ENCODE measurements at regions not wholly inside any gene's neighbourhood (a gene's known extent, or its start where the extent isn't known, plus 50 kb on each side); places are given as distances from the start of the nearest gene placed in this dataset.

DNA sequence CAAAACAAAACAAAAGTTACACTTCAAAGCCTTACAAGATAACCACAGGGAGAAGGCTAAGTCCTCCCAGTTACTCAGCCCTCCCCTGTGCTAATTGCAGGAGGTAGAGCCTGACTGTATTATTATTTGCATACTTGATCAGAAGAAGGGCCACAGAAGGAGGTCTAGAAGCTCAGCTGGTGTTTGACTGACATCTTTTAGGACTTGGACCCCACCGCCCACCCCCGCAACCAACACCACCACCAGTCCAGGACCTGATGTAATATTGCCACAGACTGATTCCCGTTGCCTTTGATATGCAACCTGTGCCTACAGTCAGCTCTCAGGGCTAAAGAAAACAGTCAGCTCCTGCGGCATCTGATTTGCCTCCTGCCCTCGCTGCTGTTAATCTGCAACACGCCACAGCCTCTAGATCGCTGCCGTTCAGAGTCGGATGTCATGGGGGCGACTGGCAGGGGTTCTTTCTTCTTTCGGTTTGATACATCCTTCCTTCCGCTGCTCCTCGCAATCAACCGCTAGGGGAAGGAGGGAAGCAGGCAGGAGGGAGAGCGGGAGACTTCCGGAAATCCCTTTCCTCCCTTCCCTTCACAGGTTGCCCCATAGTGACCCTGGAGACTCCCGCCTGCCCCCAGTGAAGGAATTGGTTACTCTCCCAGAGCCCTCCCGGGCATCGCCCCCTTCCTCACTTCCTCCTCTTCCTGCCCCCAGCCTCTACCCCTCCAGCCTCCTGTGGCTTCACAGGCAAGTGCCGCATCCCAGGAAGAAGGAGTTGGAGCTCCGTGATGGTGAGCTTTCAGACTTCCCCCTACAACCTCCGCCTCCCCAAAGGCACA is 90.5 kb upstream of the SOX9 start:
- DNase-seq: peak; percentile 20 to 82 (median 54)
- intact Hi-C loops (cut with DNase I): no loop called here

GRCh38 chr17:72031219-72031884 is 89.5 kb upstream of the SOX9 start:
- no peak for DNase-seq
- intact Hi-C loops (cut with DNase I): no loop called here

DNA sequence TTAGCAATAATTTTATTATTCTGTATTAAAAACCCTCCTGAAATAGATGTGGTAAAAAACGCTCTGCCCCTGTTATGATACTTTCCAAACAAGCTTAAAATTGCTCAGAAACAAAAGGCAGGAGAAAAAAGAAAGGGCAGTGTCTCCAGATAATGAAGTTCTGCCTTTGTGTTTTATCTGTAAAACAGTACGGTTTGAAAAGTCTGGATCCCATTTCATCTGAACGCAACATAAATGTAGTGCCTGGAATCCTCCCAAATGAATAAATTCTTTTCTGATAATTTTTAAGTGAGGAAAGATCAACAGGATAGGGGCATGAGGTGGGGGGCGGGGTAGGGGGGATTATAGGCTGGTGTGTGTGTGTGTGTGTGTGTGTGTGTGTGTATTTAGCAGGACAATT is 87.5 kb upstream of the SOX9 start:
- no peak for DNase-seq
- intact Hi-C loops (cut with DNase I): no loop called here

DNA sequence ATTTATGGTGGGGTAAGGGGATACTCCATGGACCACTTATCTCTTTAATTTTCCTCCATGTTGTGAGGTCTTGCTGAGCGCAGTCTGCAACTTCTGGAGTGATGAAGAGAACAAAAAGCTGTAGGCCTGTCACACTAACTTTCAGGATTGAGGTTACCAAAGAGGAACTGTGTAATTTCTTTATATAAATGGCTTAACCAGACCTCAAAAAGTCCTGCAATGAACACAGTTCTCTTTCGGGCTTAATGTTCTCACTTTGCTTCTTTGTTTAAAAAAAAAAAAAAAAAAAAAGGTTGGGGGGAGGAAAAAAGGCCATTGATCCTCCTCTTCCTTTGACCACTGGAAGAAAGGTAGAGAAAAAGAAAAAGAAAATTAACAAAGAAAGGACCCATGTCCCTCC is 86.8 kb upstream of the SOX9 start:
- DNase-seq: no peak
- intact Hi-C loops (cut with DNase I): no loop called here

- DNase-seq: no peak
- intact Hi-C loops (cut with DNase I): no loop called here
These were observed 82.4 kb upstream of the SOX9 start for GRCh38 chr17:72038427-72038826.

DNA sequence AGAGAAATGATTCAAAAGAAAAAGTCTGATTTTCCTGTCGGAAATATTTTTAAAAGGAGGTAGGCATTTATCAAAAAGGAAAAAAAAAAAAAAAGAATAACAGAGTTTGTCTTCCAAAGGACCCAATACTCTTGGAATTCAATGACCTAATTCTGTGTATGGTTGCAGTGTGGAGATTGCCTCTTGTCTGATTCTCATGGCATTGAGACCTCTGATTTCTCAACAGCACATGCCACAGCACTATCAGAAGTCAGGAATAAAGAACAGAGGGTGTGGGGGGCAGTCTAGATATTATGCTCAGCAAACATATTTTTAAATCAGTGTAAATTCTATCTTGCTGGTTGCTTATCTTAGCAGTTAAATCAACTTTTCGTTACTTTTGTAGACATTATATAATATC is 81.3 kb upstream of the SOX9 start:
- DNase-seq: no peak
- intact Hi-C loops (cut with DNase I): no loop called here

GRCh38 chr17:72046178-72046577 is 74.6 kb upstream of the SOX9 start:
- intact Hi-C loops (cut with DNase I): no loop called here

GRCh38 chr17:72046643-72047612 is 73.9 kb upstream of the SOX9 start:
- intact Hi-C loops (cut with DNase I): no loop called here

More at GRCh38 chr17:72046178-72046577, 74.6 kb upstream of the SOX9 start:
- no peak for DNase-seq

GRCh38 chr17:72049914-72050313 is 70.9 kb upstream of the SOX9 start:
- no peak for DNase-seq
- intact Hi-C loops (cut with DNase I): no loop called here

More at GRCh38 chr17:72046643-72047612, 73.9 kb upstream of the SOX9 start:
- DNase-seq: peak in 2 of 42 donors; percentile 11 to 21

DNA sequence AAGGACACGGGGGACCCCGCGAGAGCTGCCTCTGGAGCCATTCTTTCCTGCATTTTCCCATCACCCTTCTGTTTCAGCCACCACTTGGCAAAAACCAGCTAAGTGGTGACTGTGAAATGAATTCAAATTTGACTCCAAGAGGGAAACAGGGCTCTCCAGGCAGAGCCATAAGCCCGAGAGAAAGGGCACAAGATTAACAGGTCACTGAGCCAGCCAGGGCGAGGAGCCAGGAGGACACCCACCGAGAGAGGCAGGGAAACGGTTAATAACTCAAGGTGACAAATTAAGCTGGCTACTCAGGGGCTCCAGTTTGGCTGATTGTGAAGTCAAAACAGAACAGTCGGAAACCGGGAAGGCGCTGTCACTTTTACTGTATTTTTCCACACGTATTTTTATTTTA is 67.8 kb upstream of the SOX9 start:
- no peak for DNase-seq
- intact Hi-C loops (cut with DNase I): no loop called here

- peak in 16 of 42 donors; percentile 4 to 42 (median 16) for DNase-seq
- intact Hi-C loops (cut with DNase I): no loop called here
These were observed 67.4 kb upstream of the SOX9 start for GRCh38 chr17:72053449-72053848.

DNA sequence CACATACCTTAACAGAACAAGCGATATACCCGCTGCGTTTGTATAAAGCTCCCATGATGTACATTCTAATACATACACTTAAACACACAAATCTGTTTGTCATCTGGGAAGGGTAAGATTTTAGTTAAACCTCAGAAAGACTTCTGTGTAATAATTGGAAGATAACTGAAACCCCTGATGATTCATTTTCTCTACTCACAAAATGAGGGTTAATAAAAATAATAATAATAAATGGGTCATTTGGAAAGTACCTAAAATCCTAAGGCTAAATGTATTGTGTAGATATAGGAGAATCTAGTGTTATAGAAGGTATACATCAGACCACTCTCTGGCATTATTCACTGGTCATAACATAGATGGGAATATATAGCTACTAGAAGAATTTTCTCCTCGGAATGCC is 64.7 kb upstream of the SOX9 start:
- intact Hi-C loops (cut with DNase I): no loop called here
- no peak for DNase-seq

DNA sequence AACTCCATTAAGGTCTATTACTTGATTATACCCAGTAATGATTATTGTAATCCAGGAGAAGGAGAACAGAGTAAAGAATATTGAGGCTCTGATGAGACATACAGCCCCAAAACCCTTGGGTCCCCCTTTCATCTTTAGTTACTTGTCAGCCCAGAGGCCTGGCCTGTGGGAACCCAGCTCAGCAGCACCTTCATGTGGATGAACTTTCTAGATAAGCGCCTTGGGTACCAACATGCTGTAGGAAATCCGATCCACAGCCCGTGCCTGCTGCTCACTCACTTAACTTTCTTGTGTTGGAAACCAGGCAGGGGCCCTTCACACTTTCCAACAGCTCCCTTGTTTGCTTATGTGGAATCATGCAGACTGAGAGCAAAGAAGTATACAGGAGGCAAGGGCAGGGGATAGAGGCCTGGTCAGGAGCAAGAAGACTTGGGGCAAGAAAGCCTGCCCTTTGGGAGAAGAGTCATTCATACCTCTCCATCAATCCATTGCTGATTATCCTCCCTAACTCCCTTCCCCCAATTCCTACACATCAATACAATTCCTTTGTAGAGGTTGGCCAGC is 64.0 kb upstream of the SOX9 start:
- intact Hi-C loops (cut with DNase I): no loop called here
- DNase-seq: no peak

GRCh38 chr17:72060084-72060483 is 60.7 kb upstream of the SOX9 start:
- intact Hi-C loops (cut with DNase I): no loop called here
- DNase-seq: no peak

GRCh38 chr17:72063262-72063661 is 57.6 kb upstream of the SOX9 start:
- intact Hi-C loops (cut with DNase I): no loop called here
- DNase-seq: no peak

DNA sequence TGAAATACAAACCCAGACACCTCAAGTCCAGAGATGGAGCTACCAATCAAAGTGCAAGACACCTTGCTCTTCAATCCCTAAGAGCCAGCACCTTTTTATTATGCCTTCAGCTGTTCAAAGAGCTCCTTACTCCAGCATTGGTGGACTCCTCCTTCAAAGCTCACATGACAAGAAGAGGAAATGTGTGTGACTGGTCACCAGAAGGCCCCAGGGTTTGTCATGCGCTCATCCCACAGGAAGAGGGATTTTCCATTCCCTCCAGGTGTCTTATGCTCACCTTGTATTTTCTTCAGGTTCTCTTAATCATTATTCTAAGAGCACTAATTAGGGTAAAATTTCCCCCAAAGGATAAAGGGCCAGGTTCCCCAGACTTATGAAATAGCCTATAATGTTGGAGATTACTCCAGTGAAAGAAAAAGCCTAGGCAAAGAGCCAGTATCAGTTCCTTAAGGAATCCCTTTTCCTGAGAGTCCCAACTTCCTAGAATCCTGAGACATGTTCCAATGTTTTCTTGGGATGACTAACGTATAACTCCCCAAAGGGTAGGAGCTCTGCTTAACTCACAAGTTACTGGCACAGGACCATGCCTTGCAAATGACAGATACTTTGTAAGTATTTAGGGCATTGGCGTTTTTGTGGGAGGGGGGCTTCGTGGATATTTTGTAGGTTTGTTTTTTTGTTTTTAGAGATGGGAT is 56.9 kb upstream of the SOX9 start:
- DNase-seq: no peak
- intact Hi-C loops (cut with DNase I): no loop called here

DNA sequence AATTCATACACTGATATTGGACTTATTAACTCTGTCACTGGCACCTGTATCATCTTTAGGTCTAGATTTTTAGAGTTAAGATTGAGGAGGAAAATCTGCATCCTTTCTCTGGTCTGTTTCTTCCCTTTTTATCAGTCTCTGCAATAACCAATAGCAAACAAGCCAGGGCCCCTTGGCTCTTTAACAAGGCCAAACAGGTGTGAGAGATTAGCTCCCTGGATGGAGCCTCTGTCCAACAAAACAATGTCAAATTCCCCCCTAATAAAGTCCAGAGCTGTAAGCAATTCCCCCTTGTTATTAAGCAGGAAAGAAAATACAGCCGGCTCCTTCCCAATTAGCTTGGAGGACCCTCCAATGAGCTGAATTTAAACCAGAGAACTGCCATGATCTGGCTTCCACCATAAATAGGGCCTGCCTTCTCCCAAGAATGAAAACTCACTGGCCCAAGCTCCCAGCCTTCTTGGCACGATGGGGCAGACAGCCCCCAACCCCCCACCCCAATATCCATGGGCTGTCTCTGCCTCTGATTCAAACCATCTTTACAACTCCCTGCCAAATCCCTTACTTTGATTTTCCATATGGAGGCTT is 56.1 kb upstream of the SOX9 start:
- intact Hi-C loops (cut with DNase I): no loop called here
- DNase-seq: no peak

DNA sequence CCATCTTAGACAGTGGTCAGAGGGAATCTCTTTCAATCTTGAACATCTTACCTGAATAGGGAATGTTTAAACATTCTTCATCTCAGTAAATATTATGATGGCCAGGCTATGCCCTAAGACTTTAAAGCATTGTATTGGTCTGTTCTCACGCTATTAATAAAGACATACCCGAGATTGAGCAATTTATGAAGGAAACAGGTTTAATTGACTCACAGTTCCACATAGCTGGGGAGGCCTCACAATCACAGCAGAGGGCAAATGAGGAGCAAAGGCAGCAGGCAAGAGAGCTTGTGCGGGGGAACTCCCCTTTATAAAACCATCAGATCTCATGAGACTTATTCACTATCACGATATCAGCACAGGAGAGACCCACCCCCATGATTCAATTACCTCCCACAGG is 55.3 kb upstream of the SOX9 start:
- intact Hi-C loops (cut with DNase I): no loop called here
- no peak for DNase-seq
